SK-N-SH treated with all-trans-retinoic acid at 6 μM for 48 hours (cell line): ENCODE measurements at regions not wholly inside any gene's neighbourhood (a gene's known extent, or its start where the extent isn't known, plus 50 kb on each side); places are given as distances from the start of the nearest gene placed in this dataset.
"Not testable (repeated sequence)": the region's sequence is repeated elsewhere in the genome, so short reads cannot be mapped to it uniquely, and the experiment has no call there.

Experiments
- ATAC-seq: fragments of 200-7000 bp; cut with Tn5 transposase; 3 replicates; pipeline ENCODE4 v1.9.1; 2020; ENCODE audit warnings: mild to moderate bottlenecking, moderate library complexity
- CSDC2 ChIP-seq: fragments of 250-450 bp; sonication (Bioruptor Pico); IDR thresholded peaks from 2 replicates; pipeline ENCODE4 v1.5.0; 2020; ENCODE audit warnings: mild to moderate bottlenecking, moderate library complexity
- ISL1 ChIP-seq: fragments of 250-450 bp; sonication (Bioruptor Pico); IDR thresholded peaks from 2 replicates; pipeline ENCODE4 v2.1.2; 2022; ENCODE audit warnings: mild to moderate bottlenecking, moderate library complexity
- RARB ChIP-seq: fragments of 250-450 bp; sonication (Bioruptor Pico); IDR thresholded peaks from 2 replicates; pipeline ENCODE4 v1.8.0; 2021; ENCODE audit warnings: mild to moderate bottlenecking, moderate library complexity
- SNAI2 ChIP-seq: fragments of 250-450 bp; sonication (Bioruptor Pico); IDR thresholded peaks from 2 replicates; pipeline ENCODE4 v1.5.0; 2020; ENCODE audit warnings: mild to moderate bottlenecking, moderate library complexity
- TCF4 ChIP-seq: fragments of 250-450 bp; sonication (Bioruptor Pico); IDR thresholded peaks from 2 replicates; pipeline ENCODE4 v1.8.0; 2021; ENCODE audit warnings: mild to moderate bottlenecking, moderate library complexity, borderline replicate concordance
- TOX ChIP-seq: fragments of 250-450 bp; sonication (Bioruptor Pico); IDR thresholded peaks from 2 replicates; pipeline ENCODE4 v1.8.0; 2021; ENCODE audit warnings: mild to moderate bottlenecking, moderate library complexity, borderline replicate concordance
- ZC3H10 ChIP-seq: fragments of 250-450 bp; sonication (Bioruptor Pico); IDR thresholded peaks from 2 replicates; pipeline ENCODE4 v1.5.1; 2021; ENCODE audit warnings: mild to moderate bottlenecking, moderate library complexity
- ZNF565 ChIP-seq: fragments of 450-650 bp; formaldehyde crosslinking; conservative IDR thresholded peaks from 2 replicates; pipeline ENCODE4 v1.5.0; 2020; ENCODE audit warnings: low read depth, mild to moderate bottlenecking, moderate library complexity
- ZNF70 ChIP-seq: fragments of 450-650 bp; formaldehyde crosslinking; IDR thresholded peaks from 2 replicates; pipeline ENCODE4 v1.5.0; 2020; ENCODE audit warnings: mild to moderate bottlenecking, moderate library complexity
- ZNF8 ChIP-seq: fragments of 450-650 bp; formaldehyde crosslinking; IDR thresholded peaks from 2 replicates; pipeline ENCODE4 v1.5.0; 2020; ENCODE audit warnings: mild to moderate bottlenecking, moderate library complexity
- TF ChIP-seq, protein P1 (sequence below): fragments of 250-450 bp; sonication (Bioruptor Pico); IDR thresholded peaks from 2 replicates; pipeline ENCODE4 v1.5.1; 2020; ENCODE audit warnings: low read depth, mild to moderate bottlenecking, moderate library complexity
- TF ChIP-seq, protein P2 (sequence below): fragments of 250-450 bp; sonication (Bioruptor Pico); IDR thresholded peaks from 2 replicates; pipeline ENCODE4 v1.5.1; 2021; ENCODE audit warnings: mild to moderate bottlenecking, moderate library complexity
- TF ChIP-seq, protein P3 (sequence below): fragments of 250-450 bp; sonication (Bioruptor Pico); IDR thresholded peaks from 2 replicates; pipeline ENCODE4 v1.8.0; 2021; ENCODE audit warnings: low read depth, mild to moderate bottlenecking, moderate library complexity, borderline replicate concordance

DNA sequence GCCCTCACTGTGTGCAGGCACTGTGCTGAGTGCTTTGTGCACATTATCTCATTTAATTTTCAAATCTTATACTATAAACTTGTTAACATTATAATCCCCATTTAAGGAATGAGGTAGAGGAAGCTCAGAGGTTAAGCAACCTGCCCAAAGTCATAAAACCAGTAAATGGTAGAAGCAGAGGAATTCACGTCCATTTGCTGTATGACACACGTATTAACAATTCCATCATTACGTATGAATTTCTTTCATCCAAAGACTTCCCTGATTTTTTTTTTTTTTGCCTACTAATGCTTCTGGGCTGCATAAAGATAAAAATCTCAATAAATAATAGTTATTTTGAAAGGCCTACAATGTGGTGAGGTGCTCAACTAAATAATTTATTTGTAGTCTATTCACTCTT is 64.5 kb upstream of the H2AZ1 start:
- TF ChIP-seq ISL1 (CRISPR knock-in tag) (0 out of 2 replicates have a peak, but pooled peaks have one; percentile 33), ZNF8 (CRISPR knock-in tag) (no peak), ZNF70 (CRISPR knock-in tag) (no peak), RARB (CRISPR knock-in tag) (no peak)
- no peak for ATAC-seq

DNA sequence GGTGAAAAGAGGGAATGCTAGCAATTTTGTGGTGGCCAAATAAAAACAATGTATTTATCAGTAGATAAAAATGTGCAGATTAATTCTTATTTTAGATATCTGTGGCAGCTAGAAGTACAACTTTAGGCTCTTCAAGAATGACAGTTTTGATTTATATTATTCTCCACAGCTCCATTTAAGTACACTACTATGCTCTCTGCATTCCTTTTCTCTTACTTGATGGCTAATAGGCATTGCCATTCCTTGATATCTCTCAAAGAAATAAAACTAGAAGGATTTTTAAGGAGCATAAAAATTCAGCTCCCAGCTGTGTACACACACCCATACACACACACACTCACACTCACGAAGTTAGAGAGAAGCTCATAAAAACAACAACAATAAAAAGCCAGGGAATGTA is 59.4 kb upstream of the H2AZ1 start:
- TF ChIP-seq ZC3H10 (CRISPR knock-in tag): no peak
- peak; percentile 92 for TF ChIP-seq ISL1 (CRISPR knock-in tag)
- no peak for TF ChIP-seq SNAI2
- peak; percentile 89 for ATAC-seq

DNA sequence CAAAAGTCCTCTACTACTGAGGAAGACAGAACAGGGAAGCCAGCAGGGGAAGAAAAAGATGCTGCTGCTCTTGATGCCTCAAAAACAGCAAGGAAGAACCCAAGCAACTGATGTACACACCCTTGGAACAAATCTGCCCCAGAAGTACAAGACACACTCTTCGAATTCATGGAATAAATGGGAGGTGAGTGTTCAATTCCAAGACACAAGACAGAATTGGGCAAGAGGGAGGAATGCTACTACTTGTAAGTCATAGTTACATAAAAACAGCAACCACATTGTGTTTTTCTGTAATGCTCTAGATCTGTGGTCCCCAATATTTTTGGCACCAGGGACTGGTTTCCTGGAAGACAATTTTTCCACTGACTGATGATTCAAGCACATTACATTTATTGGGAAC is 58.0 kb upstream of the H2AZ1 start:
- no peak for ATAC-seq
- TF ChIP-seq TOX (CRISPR knock-in tag) (no peak), CSDC2 (CRISPR knock-in tag) (no peak), ZNF565 (CRISPR knock-in tag) (no peak), TCF4 (CRISPR knock-in tag) (no peak), ISL1 (CRISPR knock-in tag) (no peak), SNAI2 (no peak), RARB (CRISPR knock-in tag) (no peak), ZNF70 (CRISPR knock-in tag) (no peak)
- TF ChIP-seq, protein P1, sequence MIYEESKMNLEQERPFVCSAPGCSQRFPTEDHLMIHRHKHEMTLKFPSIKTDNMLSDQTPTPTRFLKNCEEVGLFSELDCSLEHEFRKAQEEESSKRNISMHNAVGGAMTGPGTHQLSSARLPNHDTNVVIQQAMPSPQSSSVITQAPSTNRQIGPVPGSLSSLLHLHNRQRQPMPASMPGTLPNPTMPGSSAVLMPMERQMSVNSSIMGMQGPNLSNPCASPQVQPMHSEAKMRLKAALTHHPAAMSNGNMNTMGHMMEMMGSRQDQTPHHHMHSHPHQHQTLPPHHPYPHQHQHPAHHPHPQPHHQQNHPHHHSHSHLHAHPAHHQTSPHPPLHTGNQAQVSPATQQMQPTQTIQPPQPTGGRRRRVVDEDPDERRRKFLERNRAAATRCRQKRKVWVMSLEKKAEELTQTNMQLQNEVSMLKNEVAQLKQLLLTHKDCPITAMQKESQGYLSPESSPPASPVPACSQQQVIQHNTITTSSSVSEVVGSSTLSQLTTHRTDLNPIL (CRISPR knock-in tag): no peak
- TF ChIP-seq, protein P2, sequence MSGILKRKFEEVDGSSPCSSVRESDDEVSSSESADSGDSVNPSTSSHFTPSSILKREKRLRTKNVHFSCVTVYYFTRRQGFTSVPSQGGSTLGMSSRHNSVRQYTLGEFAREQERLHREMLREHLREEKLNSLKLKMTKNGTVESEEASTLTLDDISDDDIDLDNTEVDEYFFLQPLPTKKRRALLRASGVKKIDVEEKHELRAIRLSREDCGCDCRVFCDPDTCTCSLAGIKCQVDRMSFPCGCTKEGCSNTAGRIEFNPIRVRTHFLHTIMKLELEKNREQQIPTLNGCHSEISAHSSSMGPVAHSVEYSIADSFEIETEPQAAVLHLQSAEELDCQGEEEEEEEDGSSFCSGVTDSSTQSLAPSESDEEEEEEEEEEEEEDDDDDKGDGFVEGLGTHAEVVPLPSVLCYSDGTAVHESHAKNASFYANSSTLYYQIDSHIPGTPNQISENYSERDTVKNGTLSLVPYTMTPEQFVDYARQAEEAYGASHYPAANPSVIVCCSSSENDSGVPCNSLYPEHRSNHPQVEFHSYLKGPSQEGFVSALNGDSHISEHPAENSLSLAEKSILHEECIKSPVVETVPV (CRISPR knock-in tag): no peak
- TF ChIP-seq, protein P3, sequence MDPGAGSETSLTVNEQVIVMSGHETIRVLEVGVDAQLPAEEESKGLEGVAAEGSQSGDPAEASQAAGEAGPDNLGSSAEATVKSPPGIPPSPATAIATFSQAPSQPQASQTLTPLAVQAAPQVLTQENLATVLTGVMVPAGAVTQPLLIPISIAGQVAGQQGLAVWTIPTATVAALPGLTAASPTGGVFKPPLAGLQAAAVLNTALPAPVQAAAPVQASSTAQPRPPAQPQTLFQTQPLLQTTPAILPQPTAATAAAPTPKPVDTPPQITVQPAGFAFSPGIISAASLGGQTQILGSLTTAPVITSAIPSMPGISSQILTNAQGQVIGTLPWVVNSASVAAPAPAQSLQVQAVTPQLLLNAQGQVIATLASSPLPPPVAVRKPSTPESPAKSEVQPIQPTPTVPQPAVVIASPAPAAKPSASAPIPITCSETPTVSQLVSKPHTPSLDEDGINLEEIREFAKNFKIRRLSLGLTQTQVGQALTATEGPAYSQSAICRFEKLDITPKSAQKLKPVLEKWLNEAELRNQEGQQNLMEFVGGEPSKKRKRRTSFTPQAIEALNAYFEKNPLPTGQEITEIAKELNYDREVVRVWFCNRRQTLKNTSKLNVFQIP: no peak

DNA sequence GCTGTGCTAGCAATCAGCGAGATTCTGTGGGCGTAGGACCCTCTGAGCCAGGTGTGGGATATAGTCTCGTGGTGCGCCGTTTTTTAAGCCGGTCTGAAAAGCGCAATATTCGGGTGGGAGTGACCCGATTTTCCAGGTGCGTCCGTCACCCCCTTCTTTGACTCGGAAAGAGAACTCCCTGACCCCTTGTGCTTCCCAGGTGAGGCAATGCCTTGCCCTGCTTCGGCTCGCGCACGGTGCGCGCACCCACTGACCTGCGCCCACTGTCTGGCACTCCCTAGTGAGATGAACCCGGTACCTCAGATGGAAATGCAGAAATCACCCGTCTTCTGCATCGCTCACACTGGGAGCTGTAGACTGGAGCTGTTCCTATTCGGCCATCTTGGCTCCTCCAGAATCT is 56.1 kb upstream of the H2AZ1 start:
- not testable (repeated sequence) for ATAC-seq
